Suppressor macrophage treated with lipopolysaccharide for 4 hours (primary cell): ENCODE measurements at regions not wholly inside any gene's neighbourhood (a gene's known extent, or its start where the extent isn't known, plus 50 kb on each side); places are given as distances from the start of the nearest gene placed in this dataset.

Source experiments
- DNase-seq: peaks from one replicate; pipeline ENCODE4 v3.0.0-alpha.2; 2020

GRCh38 chr3:67774676-67775075 is 120.3 kb upstream of the SUCLG2 start:
- no peak for DNase-seq

- DNase-seq, result no peak
These were observed 111.2 kb upstream of the SUCLG2 start for GRCh38 chr3:67765575-67765974.

- no peak for DNase-seq
These were observed 90.9 kb upstream of the SUCLG2 start for GRCh38 chr3:67745296-67745695.

GRCh38 chr3:67744699-67745098 is 90.3 kb upstream of the SUCLG2 start:
- no peak for DNase-seq

- DNase-seq, result no peak
These were observed 85.4 kb upstream of the SUCLG2 start for GRCh38 chr3:67739851-67740250.

- DNase-seq, result no peak
These were observed 83.8 kb upstream of the SUCLG2 start for GRCh38 chr3:67737906-67738865.

- no peak for DNase-seq
These were observed 82.7 kb upstream of the SUCLG2 start for GRCh38 chr3:67737140-67737539.

- no peak for DNase-seq
These were observed 79.0 kb upstream of the SUCLG2 start for GRCh38 chr3:67733269-67733950.

GRCh38 chr3:67724434-67724833 is 70.0 kb upstream of the SUCLG2 start:
- no peak for DNase-seq

- no peak for DNase-seq
These were observed 69.5 kb upstream of the SUCLG2 start for GRCh38 chr3:67723863-67724262.

GRCh38 chr3:67719333-67719732 is 64.9 kb upstream of the SUCLG2 start:
- no peak for DNase-seq

- no peak for DNase-seq
These were observed 61.6 kb upstream of the SUCLG2 start for GRCh38 chr3:67715971-67716370.

- DNase-seq, result no peak
These were observed 59.5 kb upstream of the SUCLG2 start for GRCh38 chr3:67713764-67714469.

GRCh38 chr3:67712259-67712658 is 57.8 kb upstream of the SUCLG2 start:
- peak; percentile 3 for DNase-seq

- DNase-seq, result no peak
These were observed 56.0 kb upstream of the SUCLG2 start for GRCh38 chr3:67710396-67710795.

GRCh38 chr3:67706934-67707333 is 52.5 kb upstream of the SUCLG2 start:
- DNase-seq, result no peak

- DNase-seq, result no peak
These were observed 49.9 kb upstream of the SUCLG2 start for GRCh38 chr3:67704322-67704721.
